ENCODE measurements at regions not wholly inside any gene's neighbourhood (a gene's known extent, or its start where the extent isn't known, plus 50 kb on each side); places are given as distances from the start of the nearest gene placed in this dataset.

GRCh38 chr2:42906111-42906556 lies 113.8 kb upstream of the HAAO start:
- H3K4me3 ChIP-seq (ENCODE audit: low read depth, low read length) = no peak overlapping the region
- peak overlapping the region; percentile 50 for H3K27ac ChIP-seq

GRCh38 chr2:42905341-42906110 lies 113.1 kb upstream of the HAAO start:
- no peaks in the 10 kb centered on the region for H3K27me3 ChIP-seq (ENCODE audit: insufficient read depth, low read depth, severe bottlenecking)
- no peak overlapping the region; the same call in 1 of the 2 replicates for H3K27ac ChIP-seq
- H3K36me3 ChIP-seq = no peaks in the 10 kb centered on the region
- H3K4me3 ChIP-seq (ENCODE audit: low read depth, low read length) = no peak overlapping the region
- no peaks in the 10 kb centered on the region for H3K9me3 ChIP-seq (ENCODE audit: severe bottlenecking)
- DNase-seq = peak; percentile 21
- TF ChIP-seq CTCF (IDR thresholded peaks at IDR 0.05; ENCODE audit: low read depth, low read length) = peak; percentile 14; the same call in 1 of the 2 replicates

More at GRCh38 chr2:42906111-42906556, 113.8 kb upstream of the HAAO start:
- DNase-seq = no peak
- no peak for TF ChIP-seq CTCF (IDR thresholded peaks at IDR 0.05; ENCODE audit: low read depth, low read length)
- Histone ChIP-seq H3K36me3 (no peaks in the 10 kb centered on the region), H3K9me3 (ENCODE audit: severe bottlenecking) (no peaks in the 10 kb centered on the region), H3K27me3 (ENCODE audit: insufficient read depth, low read depth, severe bottlenecking) (no peaks in the 10 kb centered on the region)

- H3K27me3 ChIP-seq (ENCODE audit: insufficient read depth, low read depth, severe bottlenecking) = no peaks in the 10 kb centered on the region
- TF ChIP-seq CTCF (IDR thresholded peaks at IDR 0.05; ENCODE audit: low read depth, low read length) = no peak
- no peak for DNase-seq
Measured at GRCh38 chr2:42904576-42904876, 112.1 kb upstream of the HAAO start.

GRCh38 chr2:42903821-42904575 lies 111.6 kb upstream of the HAAO start:
- Histone ChIP-seq H3K36me3 (no peaks in the 10 kb centered on the region), H3K27ac (peak overlapping the region; percentile 62), H3K9me3 (ENCODE audit: severe bottlenecking) (no peaks in the 10 kb centered on the region), H3K4me3 (ENCODE audit: low read depth, low read length) (no peak overlapping the region), H3K27me3 (ENCODE audit: insufficient read depth, low read depth, severe bottlenecking) (no peaks in the 10 kb centered on the region)
- no peak for TF ChIP-seq CTCF (IDR thresholded peaks at IDR 0.05; ENCODE audit: low read depth, low read length)
- peak; percentile 70 for DNase-seq

More at GRCh38 chr2:42904576-42904876, 112.1 kb upstream of the HAAO start:
- Histone ChIP-seq H3K27ac (peak overlapping the region; percentile 62), H3K4me3 (ENCODE audit: low read depth, low read length) (no peak overlapping the region), H3K9me3 (ENCODE audit: severe bottlenecking) (no peaks in the 10 kb centered on the region), H3K36me3 (no peaks in the 10 kb centered on the region)

- no peak for DNase-seq
- Histone ChIP-seq H3K27ac (peak overlapping the region; percentile 62), H3K9me3 (ENCODE audit: severe bottlenecking) (no peaks in the 10 kb centered on the region), H3K27me3 (ENCODE audit: insufficient read depth, low read depth, severe bottlenecking) (no peaks in the 10 kb centered on the region), H3K4me3 (ENCODE audit: low read depth, low read length) (no peak overlapping the region), H3K36me3 (no peaks in the 10 kb centered on the region)
- TF ChIP-seq CTCF (IDR thresholded peaks at IDR 0.05; ENCODE audit: low read depth, low read length) = no peak
Measured at GRCh38 chr2:42902939-42903709, 110.7 kb upstream of the HAAO start.

All from WERI-Rb-1 (cell line).